ENCODE measurements at regions not wholly inside any gene's neighbourhood (a gene's known extent, or its start where the extent isn't known, plus 50 kb on each side); places are given as distances from the start of the nearest gene placed in this dataset.

DNA sequence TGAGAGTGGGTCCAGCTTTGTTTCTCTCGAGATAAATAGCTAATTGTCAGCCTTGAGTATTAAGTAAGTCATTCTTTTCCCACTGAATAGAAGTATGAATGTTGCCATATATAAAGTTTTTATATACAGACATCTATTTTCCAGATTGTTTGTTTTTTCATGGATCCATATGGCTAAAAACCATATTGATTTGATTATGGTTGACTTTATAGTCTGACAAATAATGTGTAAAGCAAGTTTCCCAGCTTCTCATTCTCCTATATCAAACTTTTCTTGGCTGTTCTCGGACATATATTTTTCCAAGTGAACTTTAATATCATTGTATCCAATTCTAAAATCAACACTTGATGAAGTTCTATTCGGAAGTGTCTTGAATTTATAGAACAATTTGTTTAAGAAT is 352.4 kb upstream of the MEOX2 start:
- no peak for TF ChIP-seq EZH2phosphoT487 (IDR thresholded peaks at IDR 0.05; ENCODE audit: borderline replicate concordance, low read length)
- TF ChIP-seq, protein P1, sequence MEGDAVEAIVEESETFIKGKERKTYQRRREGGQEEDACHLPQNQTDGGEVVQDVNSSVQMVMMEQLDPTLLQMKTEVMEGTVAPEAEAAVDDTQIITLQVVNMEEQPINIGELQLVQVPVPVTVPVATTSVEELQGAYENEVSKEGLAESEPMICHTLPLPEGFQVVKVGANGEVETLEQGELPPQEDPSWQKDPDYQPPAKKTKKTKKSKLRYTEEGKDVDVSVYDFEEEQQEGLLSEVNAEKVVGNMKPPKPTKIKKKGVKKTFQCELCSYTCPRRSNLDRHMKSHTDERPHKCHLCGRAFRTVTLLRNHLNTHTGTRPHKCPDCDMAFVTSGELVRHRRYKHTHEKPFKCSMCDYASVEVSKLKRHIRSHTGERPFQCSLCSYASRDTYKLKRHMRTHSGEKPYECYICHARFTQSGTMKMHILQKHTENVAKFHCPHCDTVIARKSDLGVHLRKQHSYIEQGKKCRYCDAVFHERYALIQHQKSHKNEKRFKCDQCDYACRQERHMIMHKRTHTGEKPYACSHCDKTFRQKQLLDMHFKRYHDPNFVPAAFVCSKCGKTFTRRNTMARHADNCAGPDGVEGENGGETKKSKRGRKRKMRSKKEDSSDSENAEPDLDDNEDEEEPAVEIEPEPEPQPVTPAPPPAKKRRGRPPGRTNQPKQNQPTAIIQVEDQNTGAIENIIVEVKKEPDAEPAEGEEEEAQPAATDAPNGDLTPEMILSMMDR (IDR thresholded peaks at IDR 0.05; ENCODE audit: low read depth, low read length, poor library complexity, severe bottlenecking): no peak

Data from DOHH2 (cell line).